ENCODE measurements at regions not wholly inside any gene's neighbourhood (a gene's known extent, or its start where the extent isn't known, plus 50 kb on each side); places are given as distances from the start of the nearest gene placed in this dataset.

DNA sequence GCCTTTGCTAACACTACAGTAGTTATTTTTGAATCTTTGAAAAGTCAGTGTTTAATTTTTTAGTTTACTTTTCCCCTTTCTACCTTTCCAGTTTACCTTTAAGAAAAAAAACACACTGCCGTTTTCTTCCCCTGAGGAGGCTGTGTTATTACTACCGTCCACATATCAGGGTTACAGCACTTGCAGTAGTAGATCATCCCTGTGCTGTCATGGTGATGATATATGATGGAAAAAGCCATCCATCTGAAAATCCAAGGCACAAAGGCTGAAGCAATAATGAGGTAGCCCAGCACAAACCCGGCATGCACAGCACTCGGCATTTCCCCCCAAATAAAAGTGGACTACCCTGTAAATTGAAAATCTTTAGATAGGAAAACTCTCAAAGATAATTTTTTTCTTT, 258.7 kb downstream of the CXXC4 start:
- TF ChIP-seq, protein P1, sequence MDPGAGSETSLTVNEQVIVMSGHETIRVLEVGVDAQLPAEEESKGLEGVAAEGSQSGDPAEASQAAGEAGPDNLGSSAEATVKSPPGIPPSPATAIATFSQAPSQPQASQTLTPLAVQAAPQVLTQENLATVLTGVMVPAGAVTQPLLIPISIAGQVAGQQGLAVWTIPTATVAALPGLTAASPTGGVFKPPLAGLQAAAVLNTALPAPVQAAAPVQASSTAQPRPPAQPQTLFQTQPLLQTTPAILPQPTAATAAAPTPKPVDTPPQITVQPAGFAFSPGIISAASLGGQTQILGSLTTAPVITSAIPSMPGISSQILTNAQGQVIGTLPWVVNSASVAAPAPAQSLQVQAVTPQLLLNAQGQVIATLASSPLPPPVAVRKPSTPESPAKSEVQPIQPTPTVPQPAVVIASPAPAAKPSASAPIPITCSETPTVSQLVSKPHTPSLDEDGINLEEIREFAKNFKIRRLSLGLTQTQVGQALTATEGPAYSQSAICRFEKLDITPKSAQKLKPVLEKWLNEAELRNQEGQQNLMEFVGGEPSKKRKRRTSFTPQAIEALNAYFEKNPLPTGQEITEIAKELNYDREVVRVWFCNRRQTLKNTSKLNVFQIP (CRISPR knock-in tag; IDR thresholded peaks at IDR 0.05; ENCODE audit: borderline replicate concordance, low read depth), result no peak
- TF ChIP-seq, protein P2, sequence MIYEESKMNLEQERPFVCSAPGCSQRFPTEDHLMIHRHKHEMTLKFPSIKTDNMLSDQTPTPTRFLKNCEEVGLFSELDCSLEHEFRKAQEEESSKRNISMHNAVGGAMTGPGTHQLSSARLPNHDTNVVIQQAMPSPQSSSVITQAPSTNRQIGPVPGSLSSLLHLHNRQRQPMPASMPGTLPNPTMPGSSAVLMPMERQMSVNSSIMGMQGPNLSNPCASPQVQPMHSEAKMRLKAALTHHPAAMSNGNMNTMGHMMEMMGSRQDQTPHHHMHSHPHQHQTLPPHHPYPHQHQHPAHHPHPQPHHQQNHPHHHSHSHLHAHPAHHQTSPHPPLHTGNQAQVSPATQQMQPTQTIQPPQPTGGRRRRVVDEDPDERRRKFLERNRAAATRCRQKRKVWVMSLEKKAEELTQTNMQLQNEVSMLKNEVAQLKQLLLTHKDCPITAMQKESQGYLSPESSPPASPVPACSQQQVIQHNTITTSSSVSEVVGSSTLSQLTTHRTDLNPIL (CRISPR knock-in tag; IDR thresholded peaks at IDR 0.05; ENCODE audit: low read depth), result no peak
- TF ChIP-seq ZNF70 (CRISPR knock-in tag; IDR thresholded peaks at IDR 0.05) (no peak), SNAI2 (CRISPR knock-in tag; IDR thresholded peaks at IDR 0.05) (no peak), ISL1 (CRISPR knock-in tag; IDR thresholded peaks at IDR 0.05) (no peak), TOX (CRISPR knock-in tag; IDR thresholded peaks at IDR 0.05; ENCODE audit: borderline replicate concordance) (no peak)

Measured in SK-N-SH treated with all-trans-retinoic acid at 6 μM for 48 hours (cell line).